ENCODE measurements at regions not wholly inside any gene's neighbourhood (a gene's known extent, or its start where the extent isn't known, plus 50 kb on each side); places are given as distances from the start of the nearest gene placed in this dataset.

DNA sequence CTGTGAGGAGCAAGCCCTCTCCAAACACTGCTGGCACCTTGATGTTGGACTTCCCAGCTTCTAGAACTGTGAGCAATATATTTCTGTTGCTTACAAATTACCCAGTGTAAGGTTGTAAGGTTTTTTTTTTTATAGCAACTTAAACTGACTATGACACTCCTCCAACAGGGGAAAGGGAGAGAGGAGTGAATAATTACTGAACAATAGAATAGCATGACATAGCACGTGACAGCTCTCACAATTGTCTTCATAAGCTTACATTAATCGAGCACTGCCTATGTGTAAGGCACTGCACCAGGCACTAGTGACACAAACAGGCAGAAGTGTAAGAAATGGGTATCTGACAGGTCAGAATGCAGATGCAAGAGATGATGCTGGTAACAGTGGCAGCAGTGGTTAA, 136.9 kb downstream of the FAT3 start:
- no peaks in the 10 kb centered on the region for H3K27me3 ChIP-seq (ENCODE audit: insufficient read depth, low read length)
- no peak overlapping the region for H4K91ac ChIP-seq (ENCODE audit: low read depth, low read length)
- H3K36me3 ChIP-seq (ENCODE audit: control insufficient read depth in 1 of 2, insufficient read depth in 2 of 2, low read length in 2 of 2) = no peaks in the 10 kb centered on the region
- no peaks in the 10 kb centered on the region for H3K9me3 ChIP-seq (ENCODE audit: insufficient read depth, low read depth, low read length)
- no peak for DNase-seq
- no peak overlapping the region for H3K18ac ChIP-seq (ENCODE audit: low read length)
- H3K9ac ChIP-seq (ENCODE audit: low read length) = no peak overlapping the region
- H2AFZ ChIP-seq (ENCODE audit: insufficient read depth, low read length, poor library complexity) = no peak overlapping the region
- no peak overlapping the region for H2BK5ac ChIP-seq (ENCODE audit: low read depth, low read length, poor library complexity)
- no peaks in the 10 kb centered on the region for H3K79me1 ChIP-seq (ENCODE audit: low read length)
- no peak overlapping the region for H2BK12ac ChIP-seq (ENCODE audit: low read length)
- no peak overlapping the region for H3K4me2 ChIP-seq (ENCODE audit: low read length)
- H2BK120ac ChIP-seq (ENCODE audit: insufficient read depth, low read length, poor library complexity) = no peak overlapping the region
- no peak overlapping the region for H4K12ac ChIP-seq (ENCODE audit: low read depth, low read length)
- H3K23ac ChIP-seq (ENCODE audit: low read length) = no peak overlapping the region
- WGBS (ENCODE audit: extremely low coverage, insufficient coverage, insufficient read length) = no CpG with 5 or more reads among the region's 2 CpGs
- H3K14ac ChIP-seq (ENCODE audit: low read length) = no peak overlapping the region
- H3K4me1 ChIP-seq (ENCODE audit: control insufficient read depth in 1 of 2, insufficient read depth in 2 of 2, low read length in 2 of 2) = no peaks in the 10 kb centered on the region
- no peak overlapping the region for H3K4ac ChIP-seq (ENCODE audit: low read depth, low read length)
- H4K8ac ChIP-seq (ENCODE audit: low read depth, low read length) = no peak overlapping the region
- no peak overlapping the region for H3K4me3 ChIP-seq (ENCODE audit: low read depth, low read length)
- H3K79me2 ChIP-seq (ENCODE audit: control insufficient read depth, insufficient read depth, low read length, poor library complexity) = no peaks in the 10 kb centered on the region
- no peak overlapping the region for H3K27ac ChIP-seq (ENCODE audit: low read depth, low read length)
- no peak overlapping the region for H2AK5ac ChIP-seq (ENCODE audit: low read length)

DNA sequence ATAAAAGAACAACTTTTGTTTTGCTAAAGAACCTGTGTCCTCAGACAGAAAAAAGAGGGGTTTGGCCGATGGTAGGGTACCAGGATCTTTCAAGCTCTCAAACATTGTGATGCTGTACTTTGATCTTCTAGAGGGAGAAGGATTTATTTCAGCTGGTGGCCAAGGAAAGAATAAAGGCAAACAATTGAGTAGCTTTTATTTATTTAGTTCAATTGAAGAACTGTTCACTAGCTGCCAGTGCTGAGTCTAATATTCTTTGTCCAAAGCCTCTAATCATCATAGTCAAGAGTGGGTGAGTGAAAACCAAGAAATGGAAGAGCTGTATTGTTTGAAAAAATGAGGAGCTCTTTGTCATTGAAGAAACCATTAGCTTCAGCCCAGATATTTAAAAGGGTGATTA, 138.4 kb downstream of the FAT3 start:
- no CpG with 5 or more reads among the region's 1 CpG for WGBS (ENCODE audit: extremely low coverage, insufficient coverage, insufficient read length)
- no peaks in the 10 kb centered on the region for H3K27me3 ChIP-seq (ENCODE audit: insufficient read depth, low read length)
- H3K23ac ChIP-seq (ENCODE audit: low read length) = no peak overlapping the region
- H4K12ac ChIP-seq (ENCODE audit: low read depth, low read length) = no peak overlapping the region
- no peak overlapping the region for H3K4me3 ChIP-seq (ENCODE audit: low read depth, low read length)
- no peak overlapping the region for H3K18ac ChIP-seq (ENCODE audit: low read length)
- no peak for DNase-seq
- no peaks in the 10 kb centered on the region for H3K36me3 ChIP-seq (ENCODE audit: control insufficient read depth in 1 of 2, insufficient read depth in 2 of 2, low read length in 2 of 2)
- H3K79me1 ChIP-seq (ENCODE audit: low read length) = no peaks in the 10 kb centered on the region
- H3K9ac ChIP-seq (ENCODE audit: low read length) = no peak overlapping the region
- H3K4ac ChIP-seq (ENCODE audit: low read depth, low read length) = no peak overlapping the region
- no peak overlapping the region for H3K27ac ChIP-seq (ENCODE audit: low read depth, low read length)
- H4K91ac ChIP-seq (ENCODE audit: low read depth, low read length) = no peak overlapping the region
- no peaks in the 10 kb centered on the region for H3K79me2 ChIP-seq (ENCODE audit: control insufficient read depth, insufficient read depth, low read length, poor library complexity)
- no peak overlapping the region for H2BK5ac ChIP-seq (ENCODE audit: low read depth, low read length, poor library complexity)
- no peak overlapping the region for H2BK120ac ChIP-seq (ENCODE audit: insufficient read depth, low read length, poor library complexity)
- no peak overlapping the region for H3K4me2 ChIP-seq (ENCODE audit: low read length)
- no peak overlapping the region for H2AFZ ChIP-seq (ENCODE audit: insufficient read depth, low read length, poor library complexity)
- no peaks in the 10 kb centered on the region for H3K4me1 ChIP-seq (ENCODE audit: control insufficient read depth in 1 of 2, insufficient read depth in 2 of 2, low read length in 2 of 2)
- H3K9me3 ChIP-seq (ENCODE audit: insufficient read depth, low read depth, low read length) = no peaks in the 10 kb centered on the region
- H3K14ac ChIP-seq (ENCODE audit: low read length) = no peak overlapping the region
- no peak overlapping the region for H2AK5ac ChIP-seq (ENCODE audit: low read length)
- H2BK12ac ChIP-seq (ENCODE audit: low read length) = no peak overlapping the region
- no peak overlapping the region for H4K8ac ChIP-seq (ENCODE audit: low read depth, low read length)

DNA sequence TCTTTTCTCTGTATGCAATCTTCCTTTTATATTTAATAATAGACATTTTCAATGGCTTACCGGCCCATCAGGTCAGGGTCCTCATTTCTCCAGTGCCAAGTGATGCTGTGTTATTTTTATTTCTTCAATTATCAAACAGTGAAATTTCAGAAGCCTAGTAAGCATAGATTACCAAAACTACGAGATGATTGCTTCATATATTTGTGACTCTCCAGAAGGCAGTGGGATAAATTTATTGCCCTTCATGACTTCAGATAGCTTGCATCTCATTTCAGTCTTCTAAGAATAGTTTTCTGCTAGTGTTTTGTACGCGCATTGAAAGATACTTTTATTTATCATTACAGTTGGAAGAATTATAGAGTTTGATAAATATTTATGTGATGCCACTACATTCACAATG, 139.6 kb downstream of the FAT3 start:
- Histone ChIP-seq H2AK5ac (ENCODE audit: low read length) (no peak overlapping the region), H3K9ac (ENCODE audit: low read length) (no peak overlapping the region), H3K9me3 (ENCODE audit: insufficient read depth, low read depth, low read length) (no peaks in the 10 kb centered on the region), H3K36me3 (ENCODE audit: control insufficient read depth in 1 of 2, insufficient read depth in 2 of 2, low read length in 2 of 2) (no peaks in the 10 kb centered on the region), H3K27me3 (ENCODE audit: insufficient read depth, low read length) (no peaks in the 10 kb centered on the region), H3K4ac (ENCODE audit: low read depth, low read length) (no peak overlapping the region), H3K4me1 (ENCODE audit: control insufficient read depth in 1 of 2, insufficient read depth in 2 of 2, low read length in 2 of 2) (no peaks in the 10 kb centered on the region), H3K27ac (ENCODE audit: low read depth, low read length) (no peak overlapping the region), H2BK120ac (ENCODE audit: insufficient read depth, low read length, poor library complexity) (no peak overlapping the region), H3K18ac (ENCODE audit: low read length) (no peak overlapping the region), H3K79me1 (ENCODE audit: low read length) (no peaks in the 10 kb centered on the region), H4K91ac (ENCODE audit: low read depth, low read length) (no peak overlapping the region), H4K8ac (ENCODE audit: low read depth, low read length) (no peak overlapping the region), H2AFZ (ENCODE audit: insufficient read depth, low read length, poor library complexity) (no peak overlapping the region), H2BK12ac (ENCODE audit: low read length) (no peak overlapping the region), H3K23ac (ENCODE audit: low read length) (no peak overlapping the region), H3K4me2 (ENCODE audit: low read length) (no peak overlapping the region), H3K4me3 (ENCODE audit: low read depth, low read length) (no peak overlapping the region), H3K14ac (ENCODE audit: low read length) (no peak overlapping the region), H3K79me2 (ENCODE audit: control insufficient read depth, insufficient read depth, low read length, poor library complexity) (no peaks in the 10 kb centered on the region), H4K12ac (ENCODE audit: low read depth, low read length) (no peak overlapping the region), H2BK5ac (ENCODE audit: low read depth, low read length, poor library complexity) (no peak overlapping the region)
- no peak for DNase-seq
- WGBS (ENCODE audit: extremely low coverage, insufficient coverage, insufficient read length) = no CpG with 5 or more reads among the region's 4 CpGs

DNA sequence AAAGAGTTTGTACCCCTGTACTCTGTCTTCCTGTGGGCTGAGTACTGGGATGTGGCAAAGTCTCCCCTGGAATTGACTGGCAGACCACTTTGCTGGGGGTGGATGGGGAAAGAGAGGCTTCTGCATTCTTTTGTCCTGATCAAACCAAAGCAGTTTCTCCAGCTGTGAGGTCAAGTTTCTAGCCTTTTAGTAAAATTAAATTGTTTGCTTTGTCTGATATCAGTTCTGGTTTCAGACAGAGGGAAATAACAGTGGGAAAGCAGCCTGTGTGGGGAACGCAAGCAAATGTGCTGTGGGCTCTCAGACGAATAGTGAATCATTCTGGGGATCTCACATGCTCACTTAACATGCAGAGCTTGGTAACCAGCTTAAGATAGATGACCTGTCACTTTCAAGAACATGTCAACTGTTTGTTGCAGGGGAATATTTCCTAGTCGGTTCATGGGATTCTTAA, 151.6 kb downstream of the FAT3 start:
- Histone ChIP-seq H2BK5ac (ENCODE audit: low read depth, low read length, poor library complexity) (no peak overlapping the region), H4K12ac (ENCODE audit: low read depth, low read length) (no peak overlapping the region), H3K9me3 (ENCODE audit: insufficient read depth, low read depth, low read length) (no peaks in the 10 kb centered on the region), H3K14ac (ENCODE audit: low read length) (no peak overlapping the region), H2BK120ac (ENCODE audit: insufficient read depth, low read length, poor library complexity) (no peak overlapping the region), H2BK12ac (ENCODE audit: low read length) (no peak overlapping the region), H3K27ac (ENCODE audit: low read depth, low read length) (no peak overlapping the region), H3K36me3 (ENCODE audit: control insufficient read depth in 1 of 2, insufficient read depth in 2 of 2, low read length in 2 of 2) (no peaks in the 10 kb centered on the region), H2AK5ac (ENCODE audit: low read length) (no peak overlapping the region), H4K91ac (ENCODE audit: low read depth, low read length) (no peak overlapping the region), H3K4me3 (ENCODE audit: low read depth, low read length) (no peak overlapping the region), H3K18ac (ENCODE audit: low read length) (no peak overlapping the region), H2AFZ (ENCODE audit: insufficient read depth, low read length, poor library complexity) (no peak overlapping the region), H3K4me2 (ENCODE audit: low read length) (no peak overlapping the region), H3K9ac (ENCODE audit: low read length) (no peak overlapping the region), H3K23ac (ENCODE audit: low read length) (no peak overlapping the region), H3K4me1 (ENCODE audit: control insufficient read depth in 1 of 2, insufficient read depth in 2 of 2, low read length in 2 of 2) (peaks cover 4 to 5% of the 10 kb centered on the region in 2 experiments), H3K27me3 (ENCODE audit: insufficient read depth, low read length) (no peaks in the 10 kb centered on the region), H4K8ac (ENCODE audit: low read depth, low read length) (no peak overlapping the region), H3K79me2 (ENCODE audit: control insufficient read depth, insufficient read depth, low read length, poor library complexity) (no peaks in the 10 kb centered on the region), H3K79me1 (ENCODE audit: low read length) (no peaks in the 10 kb centered on the region), H3K4ac (ENCODE audit: low read depth, low read length) (no peak overlapping the region)
- no CpG with 5 or more reads among the region's 3 CpGs for WGBS (ENCODE audit: extremely low coverage, insufficient coverage, insufficient read length)
- no peak for DNase-seq

All from trophoblast cell (in vitro differentiated cells and primary cell).